ENCODE measurements at regions not wholly inside any gene's neighbourhood (a gene's known extent, or its start where the extent isn't known, plus 50 kb on each side); places are given as distances from the start of the nearest gene placed in this dataset.

GRCh38 chr2:6183226-6183625, 491.0 kb downstream of the SOX11 start:
- Histone ChIP-seq H4K20me1 (ENCODE audit: insufficient read depth, low read length) (no peaks in the 10 kb centered on the region), H3K27ac (ENCODE audit: low read length) (no peak overlapping the region), H3K79me2 (ENCODE audit: insufficient read depth, low read length) (no peaks in the 10 kb centered on the region), H3K9ac (ENCODE audit: low read depth, low read length) (no peak overlapping the region), H3K4me2 (ENCODE audit: insufficient read depth, low read length) (no peak overlapping the region), H3K4me3 (ENCODE audit: low read depth in 1 of 2, low read length in 2 of 2) (no peak overlapping the region), H3K4me1 (ENCODE audit: insufficient read depth, low read length) (no peaks in the 10 kb centered on the region), H2AFZ (ENCODE audit: low read depth, low read length) (no peak overlapping the region), H3K9me3 (ENCODE audit: insufficient read depth, low read length, severe bottlenecking) (no peaks in the 10 kb centered on the region), H3K36me3 (ENCODE audit: insufficient read depth, low read length) (no peaks in the 10 kb centered on the region), H3K27me3 (ENCODE audit: insufficient read depth, low read length, poor library complexity) (no peaks in the 10 kb centered on the region)
- ATAC-seq (ENCODE audit: insufficient read depth, low read depth): no peak
- no peak for DNase-seq
- TF ChIP-seq CTCF (IDR thresholded peaks at IDR 0.05; ENCODE audit: borderline replicate concordance, extremely low read depth, low read length, poor library complexity, severe bottlenecking) (no peak), EZH2 (IDR thresholded peaks at IDR 0.05; ENCODE audit: borderline replicate concordance, low read depth, low read length, severe bottlenecking) (no peak)

- H4K20me1 ChIP-seq (ENCODE audit: insufficient read depth, low read length): no peaks in the 10 kb centered on the region
- DNase-seq (no peak), ATAC-seq (ENCODE audit: insufficient read depth, low read depth) (no peak)
- no peaks in the 10 kb centered on the region for H3K27me3 ChIP-seq (ENCODE audit: insufficient read depth, low read length, poor library complexity)
- no peak overlapping the region for H2AFZ ChIP-seq (ENCODE audit: low read depth, low read length)
- TF ChIP-seq EZH2 (IDR thresholded peaks at IDR 0.05; ENCODE audit: borderline replicate concordance, low read depth, low read length, severe bottlenecking) (no peak), CTCF (IDR thresholded peaks at IDR 0.05; ENCODE audit: borderline replicate concordance, extremely low read depth, low read length, poor library complexity, severe bottlenecking) (no peak)
- no peaks in the 10 kb centered on the region for H3K9me3 ChIP-seq (ENCODE audit: insufficient read depth, low read length, severe bottlenecking)
- H3K27ac ChIP-seq (ENCODE audit: low read length): no peak overlapping the region
- no peak overlapping the region for H3K4me3 ChIP-seq (ENCODE audit: low read depth in 1 of 2, low read length in 2 of 2)
- H3K9ac ChIP-seq (ENCODE audit: low read depth, low read length): no peak overlapping the region
- no peak overlapping the region for H3K4me2 ChIP-seq (ENCODE audit: insufficient read depth, low read length)
- H3K4me1 ChIP-seq (ENCODE audit: insufficient read depth, low read length): no peaks in the 10 kb centered on the region
- no peaks in the 10 kb centered on the region for H3K36me3 ChIP-seq (ENCODE audit: insufficient read depth, low read length)
- H3K79me2 ChIP-seq (ENCODE audit: insufficient read depth, low read length): no peaks in the 10 kb centered on the region
Measured at GRCh38 chr2:6184532-6185292, 492.5 kb downstream of the SOX11 start.

GRCh38 chr2:6186332-6187151, 494.4 kb downstream of the SOX11 start:
- no peaks in the 10 kb centered on the region for H3K36me3 ChIP-seq (ENCODE audit: insufficient read depth, low read length)
- no peaks in the 10 kb centered on the region for H3K27me3 ChIP-seq (ENCODE audit: insufficient read depth, low read length, poor library complexity)
- H3K4me2 ChIP-seq (ENCODE audit: insufficient read depth, low read length): no peak overlapping the region
- no peaks in the 10 kb centered on the region for H4K20me1 ChIP-seq (ENCODE audit: insufficient read depth, low read length)
- H3K4me3 ChIP-seq (ENCODE audit: low read depth in 1 of 2, low read length in 2 of 2): no peak overlapping the region
- no peaks in the 10 kb centered on the region for H3K9me3 ChIP-seq (ENCODE audit: insufficient read depth, low read length, severe bottlenecking)
- DNase-seq (no peak), ATAC-seq (ENCODE audit: insufficient read depth, low read depth) (no peak)
- TF ChIP-seq CTCF (IDR thresholded peaks at IDR 0.05; ENCODE audit: borderline replicate concordance, extremely low read depth, low read length, poor library complexity, severe bottlenecking): no peak
- no peak for TF ChIP-seq EZH2 (IDR thresholded peaks at IDR 0.05; ENCODE audit: borderline replicate concordance, low read depth, low read length, severe bottlenecking)
- H2AFZ ChIP-seq (ENCODE audit: low read depth, low read length): no peak overlapping the region
- H3K27ac ChIP-seq (ENCODE audit: low read length): no peak overlapping the region
- no peak overlapping the region for H3K9ac ChIP-seq (ENCODE audit: low read depth, low read length)
- H3K4me1 ChIP-seq (ENCODE audit: insufficient read depth, low read length): no peaks in the 10 kb centered on the region
- H3K79me2 ChIP-seq (ENCODE audit: insufficient read depth, low read length): no peaks in the 10 kb centered on the region
